Gastroesophageal sphincter (tissue), 3 donors: ENCODE measurements at regions not wholly inside any gene's neighbourhood (a gene's known extent, or its start where the extent isn't known, plus 50 kb on each side); places are given as distances from the start of the nearest gene placed in this dataset.
"Not testable (repeated sequence)": the region's sequence is repeated elsewhere in the genome, so short reads cannot be mapped to it uniquely, and the experiment has no call there.

Source experiments
- CTCF ChIP-seq, 4 experiments: fragments of 200-600 bp in 2 of 4; fragments of 450-650 bp in 2 of 4; sonication (generic) in 1 of 4; IDR thresholded peaks; one replicate each; pipeline ENCODE4 v1.5.1; 2017 to 2019; ENCODE audit warnings: antibody characterized with exemption in 4 of 4, mild to moderate bottlenecking in 2 of 4, moderate library complexity in 2 of 4
- POLR2A ChIP-seq, 2 donors: fragments of 450-650 bp; IDR thresholded peaks; one replicate each; pipeline ENCODE4 v1.6.1; 2017; ENCODE audit warnings: antibody characterized with exemption in 2 of 2, mild to moderate bottlenecking in 2 of 2, moderate library complexity in 1 of 2

DNA sequence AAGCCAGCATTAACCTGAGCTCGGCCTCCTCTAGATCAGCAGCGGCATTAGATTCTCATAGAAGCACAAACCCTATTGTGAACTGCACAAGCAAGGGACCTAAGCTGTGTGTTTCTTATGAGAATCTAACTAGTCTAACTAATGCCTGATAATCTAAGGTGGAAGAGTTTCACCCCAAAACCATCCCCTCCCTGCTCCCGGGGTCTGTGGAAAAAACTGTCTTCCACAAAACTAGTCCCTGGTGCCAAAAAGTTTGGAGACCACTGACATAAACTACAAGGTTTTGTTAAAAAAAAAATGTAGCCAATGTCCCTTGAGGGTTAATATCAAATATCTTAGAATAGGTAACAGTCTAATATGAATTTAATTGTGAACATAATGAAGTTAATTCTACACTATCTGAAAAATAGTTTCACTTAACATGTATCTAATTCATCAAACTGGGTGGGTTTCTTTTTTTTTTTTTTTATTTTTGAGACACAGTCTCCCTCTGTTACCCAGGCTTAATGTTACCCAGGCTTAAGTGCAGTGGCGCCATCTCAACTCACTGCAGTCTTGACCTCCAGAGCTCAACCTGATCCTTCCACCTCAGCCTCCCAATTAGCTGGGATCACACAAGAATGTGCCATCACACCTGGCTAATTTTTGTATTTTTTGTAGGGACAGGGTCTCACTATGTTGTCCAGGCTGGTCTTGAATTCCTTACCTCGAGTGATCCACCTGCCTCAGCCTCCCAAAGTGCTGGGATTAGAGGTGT lies 4752.2 kb upstream of the OR11H1 start:
- not testable (repeated sequence) for TF ChIP-seq CTCF, POLR2A (IDR thresholded peaks at IDR 0.05)
